WTC11 (cell line): ENCODE measurements at regions not wholly inside any gene's neighbourhood (a gene's known extent, or its start where the extent isn't known, plus 50 kb on each side); places are given as distances from the start of the nearest gene placed in this dataset.

ENCODE experiments used
- ATF1 ChIP-seq: sonication (generic); formaldehyde crosslinking; IDR thresholded peaks from 2 replicates; pipeline ENCODE4 v1.8.1; 2023; ENCODE audit warnings: mild to moderate bottlenecking, moderate library complexity, missing genetic modification reagents
- CREB1 ChIP-seq: sonication (generic); formaldehyde crosslinking; IDR thresholded peaks from 2 replicates; pipeline ENCODE4 v1.8.0; 2023; ENCODE audit warnings: mild to moderate bottlenecking, missing genetic modification reagents
- FOXJ3 ChIP-seq: sonication (generic); formaldehyde crosslinking; IDR thresholded peaks from 2 replicates; pipeline ENCODE4 v1.9.0; 2021; ENCODE audit warnings: missing genetic modification reagents, mild to moderate bottlenecking, borderline replicate concordance
- JUN ChIP-seq: sonication (generic); formaldehyde crosslinking; IDR thresholded peaks from 2 replicates; pipeline ENCODE4 v1.8.0; 2023; ENCODE audit warnings: mild to moderate bottlenecking, missing genetic modification reagents
- NR1H2 ChIP-seq: sonication (generic); formaldehyde crosslinking; IDR thresholded peaks from 2 replicates; pipeline ENCODE4 v1.9.0; 2021; ENCODE audit warnings: mild to moderate bottlenecking, moderate library complexity, missing genetic modification reagents
- ZBTB21 ChIP-seq: sonication (generic); formaldehyde crosslinking; IDR thresholded peaks from 2 replicates; pipeline ENCODE4 v1.8.1; 2023; ENCODE audit warnings: mild to moderate bottlenecking, missing genetic modification reagents, borderline replicate concordance
- TF ChIP-seq, protein P1 (sequence below): fragments of 200-600 bp; IDR thresholded peaks from 2 replicates; pipeline ENCODE4 v1.8.0; 2022; ENCODE audit warnings: antibody characterized with exemption

GRCh38 chr9:71383308-71383940 lies 262.0 kb upstream of the TRPM3 start:
- TF ChIP-seq NR1H2 (CRISPR knock-in tag) (no peak), FOXJ3 (CRISPR knock-in tag) (no peak), CREB1 (CRISPR knock-in tag) (no peak), ZBTB21 (CRISPR knock-in tag) (no peak), JUN (CRISPR knock-in tag) (no peak), ATF1 (CRISPR knock-in tag) (no peak)
- TF ChIP-seq, protein P1, sequence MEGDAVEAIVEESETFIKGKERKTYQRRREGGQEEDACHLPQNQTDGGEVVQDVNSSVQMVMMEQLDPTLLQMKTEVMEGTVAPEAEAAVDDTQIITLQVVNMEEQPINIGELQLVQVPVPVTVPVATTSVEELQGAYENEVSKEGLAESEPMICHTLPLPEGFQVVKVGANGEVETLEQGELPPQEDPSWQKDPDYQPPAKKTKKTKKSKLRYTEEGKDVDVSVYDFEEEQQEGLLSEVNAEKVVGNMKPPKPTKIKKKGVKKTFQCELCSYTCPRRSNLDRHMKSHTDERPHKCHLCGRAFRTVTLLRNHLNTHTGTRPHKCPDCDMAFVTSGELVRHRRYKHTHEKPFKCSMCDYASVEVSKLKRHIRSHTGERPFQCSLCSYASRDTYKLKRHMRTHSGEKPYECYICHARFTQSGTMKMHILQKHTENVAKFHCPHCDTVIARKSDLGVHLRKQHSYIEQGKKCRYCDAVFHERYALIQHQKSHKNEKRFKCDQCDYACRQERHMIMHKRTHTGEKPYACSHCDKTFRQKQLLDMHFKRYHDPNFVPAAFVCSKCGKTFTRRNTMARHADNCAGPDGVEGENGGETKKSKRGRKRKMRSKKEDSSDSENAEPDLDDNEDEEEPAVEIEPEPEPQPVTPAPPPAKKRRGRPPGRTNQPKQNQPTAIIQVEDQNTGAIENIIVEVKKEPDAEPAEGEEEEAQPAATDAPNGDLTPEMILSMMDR: no peak
